K562 (cell line): ENCODE measurements at regions not wholly inside any gene's neighbourhood (a gene's known extent, or its start where the extent isn't known, plus 50 kb on each side); places are given as distances from the start of the nearest gene placed in this dataset.

Source experiments
- ATAC-seq: fragments of 200-7000 bp; cut with Tn5 transposase; 3 replicates; pipeline ENCODE4 v1.9.1; 2020; ENCODE audit warnings: moderate library complexity
- BruUV-seq: library from RNA; stranded (reverse); fragments of 400-500 nt; replicated peaks from 2 replicates; lab custom pipeline; 2021; lab: Mats Ljungman, UMichigan
- CTCF ChIA-PET: fragments of 300-600 bp; formaldehyde crosslinking; extraction: SDS; loops from one replicate; lab custom pipeline; 2021; ENCODE audit warnings: low intra/inter-chr PET ratio; lab: Yijun Ruan, JAX
- POLR2A ChIA-PET: fragments of 300-600, 350-650 bp; sonication (Branson Sonifier 250); formaldehyde crosslinking; extraction: SDS; loops from one replicate; lab custom pipeline; 2021; ENCODE audit warnings: antibody characterized with exemption, inconsistent platforms; lab: Yijun Ruan, JAX
- DNase-seq, 4 experiments: peaks; one replicate each; pipeline versions ENCODE4 v3.0.0 to v3.0.0-alpha.2; 2011 to 2018; ENCODE audit warnings: low spot score in 3 of 4, mixed read lengths in 3 of 4; ENCODE audit errors: extremely low read depth in 1 of 4
- FAIRE-seq: peaks from 2 replicates; lab custom pipeline; 2011; peaks lifted over from hg19 to GRCh38; lab: Jason Lieb, UNC
- H2AFZ ChIP-seq: 2 replicates; pipeline ENCODE4 v1.6.0; 2011; ENCODE audit warnings: low read depth, low read length, control low read depth, inconsistent platforms
- H3K27ac ChIP-seq: fragments of 200-600 bp; 3 replicates; pipeline ENCODE4 v1.8.0; 2011; ENCODE audit warnings: low read depth, mild to moderate bottlenecking, control low read depth, inconsistent platforms, low read length, moderate library complexity, mixed read lengths; ENCODE audit errors: extremely low read depth
- H3K27me3 ChIP-seq, 2 experiments: fragments of 300-600 bp in 1 of 2; 2 replicates in 1 of 2; 3 replicates in 1 of 2; pipeline versions ENCODE4 v1.6.0 to v1.8.0; 2011; ENCODE audit warnings: inconsistent platforms in 2 of 2, low read length in 2 of 2, mild to moderate bottlenecking in 1 of 2, mixed read lengths in 1 of 2, moderate library complexity in 1 of 2; ENCODE audit not compliant: control insufficient read depth in 2 of 2, insufficient read depth in 2 of 2
- H3K36me3 ChIP-seq: fragments of 300-600 bp; 3 replicates; pipeline ENCODE4 v1.8.0; 2011; ENCODE audit warnings: mild to moderate bottlenecking, low read length, inconsistent platforms; ENCODE audit not compliant: control insufficient read depth, insufficient read depth
- H3K4me1 ChIP-seq, 2 experiments: fragments of 200-600 bp in 1 of 2; replicated peaks in 1 of 2; 2 replicates in 1 of 2; 3 replicates in 1 of 2; pipeline versions ENCODE4 v1.5.1 to v1.8.0; 2011; ENCODE audit warnings: inconsistent platforms in 2 of 2, low read length in 2 of 2, mild to moderate bottlenecking in 1 of 2, mixed read lengths in 1 of 2, moderate library complexity in 1 of 2; ENCODE audit not compliant: control insufficient read depth in 2 of 2, insufficient read depth in 2 of 2
- H3K4me2 ChIP-seq: 2 replicates; pipeline ENCODE4 v1.6.1; 2011; ENCODE audit warnings: low read length, control low read depth, inconsistent platforms, mixed read lengths; ENCODE audit not compliant: insufficient read depth
- H3K4me3 ChIP-seq: fragments of 200-600 bp; sonication (generic), shearing (Covaris generic); 2 replicates; pipeline ENCODE4 v1.5.1; 2016; ENCODE audit warnings: control low read depth, inconsistent platforms
- H3K79me2 ChIP-seq: fragments of 200-600 bp; 3 replicates; pipeline ENCODE4 v1.8.0; 2011; ENCODE audit warnings: low read length, inconsistent platforms; ENCODE audit not compliant: control insufficient read depth, insufficient read depth
- H3K9ac ChIP-seq, 2 experiments: 2 replicates each; pipeline versions ENCODE4 v1.6.0 to v1.6.1; 2011; ENCODE audit warnings: low read depth in 2 of 2, low read length in 2 of 2, control low read depth in 1 of 2, inconsistent platforms in 1 of 2, mild to moderate bottlenecking in 1 of 2, mixed read lengths in 1 of 2; ENCODE audit not compliant: insufficient read depth in 1 of 2
- H3K9me1 ChIP-seq: one replicate; pipeline ENCODE4 v1.6.0; 2011; ENCODE audit warnings: inconsistent platforms, mild to moderate bottlenecking, low read length, moderate library complexity; ENCODE audit not compliant: control insufficient read depth, insufficient read depth
- H3K9me3 ChIP-seq: replicated peaks from 2 replicates; pipeline ENCODE4 v1.5.1; 2011; ENCODE audit warnings: low read depth, low read length, inconsistent platforms; ENCODE audit not compliant: control insufficient read depth, insufficient read depth
- H4K20me1 ChIP-seq: replicated peaks from 2 replicates; pipeline ENCODE4 v1.6.1; 2011; ENCODE audit warnings: low read length, inconsistent platforms, mixed read lengths; ENCODE audit not compliant: control insufficient read depth, insufficient read depth
- FOXM1 ChIP-seq, 2 experiments: fragments of 450-650 bp in 1 of 2; sonication (generic) in 1 of 2; formaldehyde crosslinking in 1 of 2; IDR thresholded peaks; 2 replicates each; pipeline versions ENCODE4 v1.6.1 to v1.9.0; 2017 to 2022; ENCODE audit warnings: low read depth in 2 of 2, mild to moderate bottlenecking in 2 of 2, missing genetic modification reagents in 1 of 2, moderate library complexity in 1 of 2
- GTF2F1 ChIP-seq: IDR thresholded peaks from 2 replicates; pipeline ENCODE4 v1.6.1; 2011; ENCODE audit warnings: low read depth, low read length, improper control_type of control experiment
- HDAC3 ChIP-seq: fragments of 450-650 bp; IDR thresholded peaks from 2 replicates; pipeline ENCODE4 v1.6.1; 2018; ENCODE audit warnings: borderline replicate concordance, mild to moderate bottlenecking, moderate library complexity; ENCODE audit not compliant: partially characterized antibody
- ILF3 ChIP-seq: fragments of 450-650 bp; IDR thresholded peaks from 2 replicates; pipeline ENCODE4 v1.6.1; 2018; ENCODE audit warnings: antibody characterized with exemption, mild to moderate bottlenecking, moderate library complexity, borderline replicate concordance
- SAFB2 ChIP-seq: fragments of 200-400 bp; formaldehyde crosslinking; IDR thresholded peaks from 2 replicates; pipeline ENCODE4 v1.6.1; 2018; ENCODE audit warnings: borderline replicate concordance, low read length, low read depth, moderate library complexity; ENCODE audit not compliant: severe bottlenecking
- SMAD4 ChIP-seq: fragments of 250-450 bp; sonication (Bioruptor Pico); conservative IDR thresholded peaks from 2 replicates; pipeline ENCODE4 v1.8.0; 2021; ENCODE audit warnings: inconsistent platforms, mild to moderate bottlenecking, moderate library complexity
- WHSC1 ChIP-seq: IDR thresholded peaks from one replicate; pipeline ENCODE4 v1.6.1; 2012; ENCODE audit warnings: low read length, control low read depth, inconsistent platforms
- ZNF384 ChIP-seq: IDR thresholded peaks from 2 replicates; pipeline ENCODE4 v1.6.1; 2012; ENCODE audit warnings: low read depth, low read length, improper control_type of control experiment
- WGBS: fragments of 100-300 bp; shearing (Covaris generic); methylation state at CpG from one replicate; pipeline ENCODE4 v1.1.6; 2016; ENCODE audit warnings: low coverage, mixed read lengths; ENCODE audit not compliant: insufficient coverage; ENCODE audit errors: missing lambda C conversion rate; 5-methylcytosine and 5-hydroxymethylcytosine counted together
- in situ Hi-C: fragments of 300-500 bp; cut with MboI; formaldehyde crosslinking; loops from 4 replicates; pipeline ENCODE4 v1.15.0; 2018; ENCODE audit warnings: inconsistent platforms, mixed read lengths
- intact Hi-C: fragments of 100-400 bp; cut with micrococcal nuclease; formaldehyde crosslinking; loops from 2 replicates; pipeline ENCODE4 v1.14.2; 2022
- TF ChIP-seq, protein P1 (sequence below): IDR thresholded peaks from 2 replicates; pipeline ENCODE4 v1.6.1; 2011; ENCODE audit warnings: borderline replicate concordance, low read depth, mild to moderate bottlenecking, moderate library complexity, low read length; ENCODE audit not compliant: insufficient read depth, poor library complexity, severe bottlenecking

DNA sequence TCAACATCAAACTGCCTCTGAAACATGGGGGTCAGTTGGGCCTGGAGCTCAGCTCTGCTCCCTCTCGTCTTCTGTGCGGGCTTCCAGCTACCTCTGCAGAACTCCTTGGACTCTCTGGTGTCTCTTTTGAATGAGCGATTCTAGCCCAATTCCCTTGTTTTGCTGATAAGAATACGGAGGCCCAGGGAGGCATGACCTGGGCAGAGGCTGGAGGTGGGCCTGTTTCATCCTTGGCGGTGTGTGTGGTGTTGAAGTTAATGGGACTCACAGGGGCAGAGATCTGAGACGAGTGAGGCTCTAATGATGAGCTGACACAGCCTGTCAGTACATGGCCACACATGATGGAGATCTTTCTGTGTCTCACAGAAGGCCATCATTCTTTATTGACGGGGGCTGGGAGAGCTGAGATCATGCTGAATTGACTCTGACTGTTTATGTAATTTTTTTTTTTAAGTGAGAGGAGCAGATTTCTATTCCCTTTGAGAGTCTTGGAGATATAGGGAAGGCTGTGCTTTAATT is 134.5 kb downstream of the URB2 start (continued):
- TF ChIP-seq ILF3, result no peak
- TF ChIP-seq HDAC3, result no peak
- TF ChIP-seq WHSC1, result no peak
- no peak for TF ChIP-seq SAFB2
- TF ChIP-seq FOXM1 (IDR thresholded peaks at IDR 0.05; ENCODE audit: low read depth), result no peak
- TF ChIP-seq FOXM1 (CRISPR knock-in tag; IDR thresholded peaks at IDR 0.05; ENCODE audit: low read depth), result no peak
- TF ChIP-seq SMAD4 (CRISPR knock-in tag), result no peak
- TF ChIP-seq, all 486 proteins: peak for 0

DNA sequence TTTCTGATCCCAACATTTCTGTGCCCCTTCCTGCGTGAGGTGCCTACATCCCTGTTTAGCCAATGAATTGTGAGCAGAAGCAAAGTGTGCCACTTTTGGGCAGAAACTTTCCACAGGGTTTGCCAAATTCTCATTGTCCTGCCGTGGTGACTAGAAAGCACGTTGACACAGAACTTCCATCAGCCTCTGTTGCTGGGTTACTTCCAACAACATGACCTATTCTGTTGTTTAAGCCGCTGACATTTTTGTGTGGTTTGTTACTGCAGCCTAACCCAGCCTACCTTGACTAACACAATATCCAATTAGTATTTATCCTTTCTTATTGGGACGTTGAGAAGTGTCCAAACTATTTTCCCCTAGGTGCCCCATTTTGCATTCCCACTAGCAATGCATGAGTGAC is 136.8 kb downstream of the URB2 start:
- Histone ChIP-seq H3K79me2 (no peaks in the 10 kb centered on the region), H4K20me1 (no peaks in the 10 kb centered on the region), H3K36me3 (no peaks in the 10 kb centered on the region), H3K4me2 (no peak overlapping the region), H3K9ac (no peak overlapping the region), H3K4me3 (no peak overlapping the region), H3K27me3 (peaks cover 7 to 29% of the 10 kb centered on the region in 2 experiments), H3K27ac (no peak overlapping the region), H2AFZ (no peak overlapping the region), H3K9me3 (no peaks in the 10 kb centered on the region)
- under 1% methylated on average over 5 of the region's 5 CpGs for WGBS
- POLR2A ChIA-PET, result interaction anchor here (0.6 to 0.7 kb wide), 4 partner anchors 9 to 492 kb away, joined by 3 to 4 read pairs (median 3); partner anchors contain the start of gene RAB4A
- CTCF ChIA-PET, result no interaction called here
- FAIRE-seq (no peak), ATAC-seq (no peak)
- no TSS peak for BruUV-seq
- in situ Hi-C loops, result no loop called here
- TF ChIP-seq GTF2F1 (no peak), ZNF384 (no peak)
- TF ChIP-seq, protein P1, sequence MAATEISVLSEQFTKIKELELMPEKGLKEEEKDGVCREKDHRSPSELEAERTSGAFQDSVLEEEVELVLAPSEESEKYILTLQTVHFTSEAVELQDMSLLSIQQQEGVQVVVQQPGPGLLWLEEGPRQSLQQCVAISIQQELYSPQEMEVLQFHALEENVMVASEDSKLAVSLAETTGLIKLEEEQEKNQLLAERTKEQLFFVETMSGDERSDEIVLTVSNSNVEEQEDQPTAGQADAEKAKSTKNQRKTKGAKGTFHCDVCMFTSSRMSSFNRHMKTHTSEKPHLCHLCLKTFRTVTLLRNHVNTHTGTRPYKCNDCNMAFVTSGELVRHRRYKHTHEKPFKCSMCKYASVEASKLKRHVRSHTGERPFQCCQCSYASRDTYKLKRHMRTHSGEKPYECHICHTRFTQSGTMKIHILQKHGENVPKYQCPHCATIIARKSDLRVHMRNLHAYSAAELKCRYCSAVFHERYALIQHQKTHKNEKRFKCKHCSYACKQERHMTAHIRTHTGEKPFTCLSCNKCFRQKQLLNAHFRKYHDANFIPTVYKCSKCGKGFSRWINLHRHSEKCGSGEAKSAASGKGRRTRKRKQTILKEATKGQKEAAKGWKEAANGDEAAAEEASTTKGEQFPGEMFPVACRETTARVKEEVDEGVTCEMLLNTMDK, result no peak
- TF ChIP-seq, all 486 proteins: peak for 0
- intact Hi-C loops, result no loop called here
- no peak for DNase-seq
- H3K9me1 ChIP-seq, result no peaks in the 10 kb centered on the region
- H3K4me1 ChIP-seq, result no peaks in the 10 kb centered on the region
